Sigmoid colon (tissue), 6 donors: ENCODE measurements at regions not wholly inside any gene's neighbourhood (a gene's known extent, or its start where the extent isn't known, plus 50 kb on each side); places are given as distances from the start of the nearest gene placed in this dataset.

Experiments used
- DNase-seq: peaks from one replicate; pipeline ENCODE4 v3.0.0-alpha.2; 2019
- H3K27ac ChIP-seq, 4 donors: fragments of 200-600 bp; sonication (generic); one replicate each; pipeline ENCODE4 v1.5.1; 2016 to 2019; ENCODE audit warnings: mild to moderate bottlenecking in 1 of 4
- H3K27me3 ChIP-seq, 3 donors: fragments of 200-600 bp; sonication (generic); one replicate each; pipeline ENCODE4 v1.5.1; 2019; ENCODE audit warnings: mild to moderate bottlenecking in 1 of 3
- H3K36me3 ChIP-seq, 4 donors: fragments of 200-600 bp; sonication (generic); one replicate each; pipeline ENCODE4 v1.5.1; 2016 to 2019
- H3K4me1 ChIP-seq, 4 donors: fragments of 200-600 bp; sonication (generic); one replicate each; pipeline ENCODE4 v1.5.1; 2017 to 2019
- H3K4me3 ChIP-seq, 4 donors: fragments of 200-600 bp; sonication (generic); one replicate each; pipeline ENCODE4 v1.5.1; 2017 to 2019; ENCODE audit warnings: mild to moderate bottlenecking in 2 of 4, moderate library complexity in 1 of 4
- H3K9me3 ChIP-seq, 4 donors: fragments of 200-600 bp in 3 of 4; sonication (generic) in 3 of 4; one replicate each; pipeline versions ENCODE4 v1.5.1 to v1.6.1; 2013 to 2019
- EP300 ChIP-seq, 4 donors: sonication (generic); formaldehyde crosslinking; IDR thresholded peaks; one replicate each; pipeline ENCODE4 v1.6.1; 2017; ENCODE audit warnings: antibody characterized with exemption in 4 of 4
- POLR2A ChIP-seq, 2 donors: fragments of 450-650 bp; IDR thresholded peaks; one replicate each; pipeline ENCODE4 v1.6.1; 2016; ENCODE audit warnings: antibody characterized with exemption in 2 of 2, mild to moderate bottlenecking in 2 of 2, moderate library complexity in 2 of 2
- POLR2AphosphoS5 ChIP-seq, 4 donors: sonication (generic); formaldehyde crosslinking; IDR thresholded peaks; one replicate each; pipeline ENCODE4 v1.6.1; 2017; ENCODE audit warnings: antibody characterized with exemption in 4 of 4
- WGBS, 2 donors: extraction: QIAGEN DNeasy Blood & Tissue Kit; methylation state at CpG; one replicate each; pipeline ENCODE4 v1.1.7; 2013; 5-methylcytosine and 5-hydroxymethylcytosine counted together
- intact Hi-C: fragments of 100-400 bp; cut with DNase I; formaldehyde crosslinking; loops from one replicate; pipeline ENCODE4 v1.15.1; 2023
- TF ChIP-seq, protein P1 (sequence below), 4 experiments: fragments of 450-650 bp in 3 of 4; fragments of 200-600 bp in 1 of 4; IDR thresholded peaks; one replicate each; pipeline ENCODE4 v1.5.1; 2016 to 2019; ENCODE audit warnings: antibody characterized with exemption in 4 of 4, mild to moderate bottlenecking in 3 of 4, moderate library complexity in 2 of 4
- donor health status: healthy with polysubstance abuse.
- donor health status: healthy.

GRCh38 chr12:105951732-105952131, 187.0 kb downstream of the NUAK1 start:
- Histone ChIP-seq H3K9me3 (no peaks in the 10 kb centered on the region), H3K36me3 (no peaks in the 10 kb centered on the region), H3K4me1 (peaks cover 0 to 7% (median 0%) of the 10 kb centered on the region in 4 donors), H3K27me3 (no peaks in the 10 kb centered on the region), H3K27ac (no peak overlapping the region), H3K4me3 (no peak overlapping the region)
- WGBS, 2 donors = 62 to 81% methylated on average over 2 of the region's 2 CpGs
- intact Hi-C loops = no loop called here
- DNase-seq = no peak
- no peak for TF ChIP-seq POLR2AphosphoS5 (IDR thresholded peaks at IDR 0.05)
- no peak for TF ChIP-seq POLR2A (IDR thresholded peaks at IDR 0.05)
- TF ChIP-seq EP300 (IDR thresholded peaks at IDR 0.05) = no peak
- TF ChIP-seq, protein P1, sequence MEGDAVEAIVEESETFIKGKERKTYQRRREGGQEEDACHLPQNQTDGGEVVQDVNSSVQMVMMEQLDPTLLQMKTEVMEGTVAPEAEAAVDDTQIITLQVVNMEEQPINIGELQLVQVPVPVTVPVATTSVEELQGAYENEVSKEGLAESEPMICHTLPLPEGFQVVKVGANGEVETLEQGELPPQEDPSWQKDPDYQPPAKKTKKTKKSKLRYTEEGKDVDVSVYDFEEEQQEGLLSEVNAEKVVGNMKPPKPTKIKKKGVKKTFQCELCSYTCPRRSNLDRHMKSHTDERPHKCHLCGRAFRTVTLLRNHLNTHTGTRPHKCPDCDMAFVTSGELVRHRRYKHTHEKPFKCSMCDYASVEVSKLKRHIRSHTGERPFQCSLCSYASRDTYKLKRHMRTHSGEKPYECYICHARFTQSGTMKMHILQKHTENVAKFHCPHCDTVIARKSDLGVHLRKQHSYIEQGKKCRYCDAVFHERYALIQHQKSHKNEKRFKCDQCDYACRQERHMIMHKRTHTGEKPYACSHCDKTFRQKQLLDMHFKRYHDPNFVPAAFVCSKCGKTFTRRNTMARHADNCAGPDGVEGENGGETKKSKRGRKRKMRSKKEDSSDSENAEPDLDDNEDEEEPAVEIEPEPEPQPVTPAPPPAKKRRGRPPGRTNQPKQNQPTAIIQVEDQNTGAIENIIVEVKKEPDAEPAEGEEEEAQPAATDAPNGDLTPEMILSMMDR (IDR thresholded peaks at IDR 0.05) = no peak

DNA sequence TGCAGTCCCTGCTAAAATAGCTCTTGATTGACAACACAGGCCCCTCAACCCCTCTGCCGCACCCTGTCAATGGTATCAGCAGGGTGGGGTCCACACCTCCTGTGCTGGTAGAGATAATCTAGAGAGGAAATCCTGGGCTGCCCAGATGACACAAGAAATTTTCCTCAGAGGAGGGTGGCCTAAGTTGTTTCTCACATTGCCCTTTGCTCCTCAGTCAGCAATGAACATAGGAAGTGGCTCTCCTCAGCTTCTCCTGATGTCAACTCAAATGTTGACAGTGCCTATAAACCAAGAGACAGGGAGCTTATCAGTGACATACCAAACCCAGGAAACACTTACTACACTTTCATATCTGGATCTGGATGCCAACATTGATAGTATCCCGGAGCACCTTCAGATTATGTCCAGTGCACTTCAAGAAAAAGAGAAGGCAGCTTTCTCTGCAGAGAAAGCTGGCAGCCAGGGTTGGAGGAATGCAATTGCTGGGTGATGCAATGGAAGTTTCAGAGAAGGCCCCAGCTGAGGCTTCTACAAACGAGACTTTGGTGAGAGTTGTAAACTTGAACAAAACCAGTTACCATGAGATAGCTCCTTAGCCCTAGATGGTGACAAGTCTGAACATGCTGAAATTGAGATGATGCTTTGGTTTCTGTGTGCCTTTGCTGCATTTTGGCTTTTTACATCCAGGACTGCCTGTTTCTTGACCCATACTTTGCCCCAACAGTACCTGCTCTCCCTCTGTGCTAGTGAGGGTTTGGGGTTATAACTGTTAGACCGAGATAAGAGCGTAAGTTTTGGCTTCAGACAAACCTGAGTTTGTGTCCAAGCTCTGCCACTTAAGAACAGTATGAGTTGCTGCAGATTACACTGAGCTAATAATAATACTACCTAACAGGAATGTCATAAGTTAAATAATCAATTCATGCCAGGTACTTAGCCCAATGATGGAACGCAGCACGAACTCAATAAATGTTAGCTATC, 183.5 kb downstream of the NUAK1 start:
- no peak for DNase-seq
- H3K27me3 ChIP-seq = no peaks in the 10 kb centered on the region
- H3K27ac ChIP-seq = no peak overlapping the region
- no peak for TF ChIP-seq EP300 (IDR thresholded peaks at IDR 0.05)
- no peak for TF ChIP-seq POLR2AphosphoS5 (IDR thresholded peaks at IDR 0.05)
- TF ChIP-seq, protein P1 (IDR thresholded peaks at IDR 0.05) = no peak
- no peak for TF ChIP-seq POLR2A (IDR thresholded peaks at IDR 0.05)
- WGBS, 2 donors = 70 to 76% methylated on average over 7 of the region's 7 CpGs
- H3K4me3 ChIP-seq = no peak overlapping the region
- no peaks in the 10 kb centered on the region for H3K9me3 ChIP-seq
- H3K36me3 ChIP-seq = no peaks in the 10 kb centered on the region
- intact Hi-C loops = no loop called here
- peaks cover 0 to 7% (median 0%) of the 10 kb centered on the region in 4 donors for H3K4me1 ChIP-seq

- intact Hi-C loops = no loop called here
- no peak for DNase-seq
- Histone ChIP-seq H3K4me1 (peaks cover 0 to 7% (median 0%) of the 10 kb centered on the region in 4 donors), H3K9me3 (no peaks in the 10 kb centered on the region), H3K36me3 (no peaks in the 10 kb centered on the region), H3K27ac (no peak overlapping the region), H3K4me3 (no peak overlapping the region), H3K27me3 (no peaks in the 10 kb centered on the region)
- no peak for TF ChIP-seq EP300 (IDR thresholded peaks at IDR 0.05)
- no peak for TF ChIP-seq POLR2A (IDR thresholded peaks at IDR 0.05)
- no peak for TF ChIP-seq POLR2AphosphoS5 (IDR thresholded peaks at IDR 0.05)
- TF ChIP-seq, protein P1 (IDR thresholded peaks at IDR 0.05) = no peak
- 78 to 81% methylated on average over 2 of the region's 2 CpGs for WGBS, 2 donors
These were observed 182.8 kb downstream of the NUAK1 start for GRCh38 chr12:105955976-105956375.

DNA sequence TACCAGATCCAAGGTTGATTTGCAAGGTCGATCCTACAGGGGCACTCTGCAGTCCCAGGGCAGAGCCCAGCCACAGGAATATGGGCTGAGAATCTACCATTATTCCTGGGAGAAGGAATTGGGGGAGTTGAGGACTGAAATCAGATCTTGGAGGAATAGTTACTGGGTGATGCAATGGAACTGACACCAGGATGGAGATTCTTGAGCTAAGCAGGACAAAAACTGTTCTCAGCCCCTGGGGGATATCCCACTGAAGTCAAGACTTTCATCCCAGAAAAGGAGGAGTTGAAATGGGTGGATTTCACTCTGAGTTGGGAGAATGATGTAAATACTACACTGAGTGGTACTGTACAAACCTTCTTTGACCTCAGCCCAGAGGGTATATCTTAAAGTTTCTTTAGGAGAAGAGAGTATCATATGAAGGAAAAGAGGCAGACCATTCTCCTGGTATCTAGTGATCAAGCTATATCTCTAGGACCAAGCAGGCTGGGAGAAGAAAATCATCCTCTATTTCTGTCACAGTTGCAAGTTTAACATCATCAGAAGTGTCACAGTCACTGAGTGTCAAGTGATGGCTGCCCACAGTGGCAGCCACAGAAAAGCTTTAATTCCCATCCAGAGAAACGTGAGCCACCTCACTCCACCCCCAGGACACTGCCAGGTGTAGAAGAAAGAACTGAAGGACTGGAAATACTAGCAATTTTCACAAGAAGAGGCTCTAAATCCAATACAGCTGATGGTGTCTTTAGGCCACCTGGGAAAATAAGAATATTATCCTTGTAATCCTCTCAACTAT, 181.9 kb downstream of the NUAK1 start:
- intact Hi-C loops = no loop called here
- no peak for DNase-seq
- H3K4me3 ChIP-seq = no peak overlapping the region
- H3K27me3 ChIP-seq = no peaks in the 10 kb centered on the region
- no peaks in the 10 kb centered on the region for H3K36me3 ChIP-seq
- H3K27ac ChIP-seq = no peak overlapping the region
- TF ChIP-seq EP300 (IDR thresholded peaks at IDR 0.05) = no peak
- TF ChIP-seq, protein P1 (IDR thresholded peaks at IDR 0.05) = no peak
- no peak for TF ChIP-seq POLR2A (IDR thresholded peaks at IDR 0.05)
- no peak for TF ChIP-seq POLR2AphosphoS5 (IDR thresholded peaks at IDR 0.05)
- no peaks in the 10 kb centered on the region for H3K9me3 ChIP-seq
- WGBS, 2 donors = 51 to 66% methylated on average over 2 of the region's 2 CpGs
- peaks cover 0 to 7% (median 0%) of the 10 kb centered on the region in 4 donors for H3K4me1 ChIP-seq
